ENCODE measurements at regions not wholly inside any gene's neighbourhood (a gene's known extent, or its start where the extent isn't known, plus 50 kb on each side); places are given as distances from the start of the nearest gene placed in this dataset.

- TF ChIP-seq CTCF (IDR thresholded peaks at IDR 0.05) (no peak), POLR2A (IDR thresholded peaks at IDR 0.05) (no peak)
- Histone ChIP-seq H3K27me3 (no peaks in the 10 kb centered on the region), H3K36me3 (no peaks in the 10 kb centered on the region), H3K4me1 (no peaks in the 10 kb centered on the region), H3K4me3 (no peak overlapping the region), H3K9me3 (no peaks in the 10 kb centered on the region), H3K27ac (no peak overlapping the region)
- DNase-seq: no peak
Measured at GRCh38 chr2:66036948-66037347, 398.0 kb upstream of the MEIS1 start.

- no peaks in the 10 kb centered on the region for H3K4me1 ChIP-seq
- H3K27me3 ChIP-seq: no peaks in the 10 kb centered on the region
- no peak overlapping the region for H3K27ac ChIP-seq
- no peaks in the 10 kb centered on the region for H3K9me3 ChIP-seq
- no peak for TF ChIP-seq POLR2A (IDR thresholded peaks at IDR 0.05)
- no peak for TF ChIP-seq CTCF (IDR thresholded peaks at IDR 0.05)
- H3K4me3 ChIP-seq: no peak overlapping the region
- H3K36me3 ChIP-seq: no peaks in the 10 kb centered on the region
- DNase-seq: no peak
Measured at GRCh38 chr2:66034467-66034866, 400.5 kb upstream of the MEIS1 start.

- TF ChIP-seq CTCF (IDR thresholded peaks at IDR 0.05): no peak
- TF ChIP-seq POLR2A (IDR thresholded peaks at IDR 0.05): no peak
- Histone ChIP-seq H3K27me3 (no peaks in the 10 kb centered on the region), H3K4me3 (no peak overlapping the region), H3K4me1 (no peaks in the 10 kb centered on the region), H3K27ac (no peak overlapping the region), H3K9me3 (no peaks in the 10 kb centered on the region), H3K36me3 (no peaks in the 10 kb centered on the region)
- DNase-seq: no peak
Measured at GRCh38 chr2:66032226-66032775, 402.6 kb upstream of the MEIS1 start.

- Histone ChIP-seq H3K4me1 (no peaks in the 10 kb centered on the region), H3K4me3 (no peak overlapping the region), H3K27me3 (no peaks in the 10 kb centered on the region), H3K9me3 (no peaks in the 10 kb centered on the region), H3K27ac (no peak overlapping the region), H3K36me3 (no peaks in the 10 kb centered on the region)
- no peak for DNase-seq
- no peak for TF ChIP-seq POLR2A (IDR thresholded peaks at IDR 0.05)
- TF ChIP-seq CTCF (IDR thresholded peaks at IDR 0.05): no peak
Measured at GRCh38 chr2:66031236-66031635, 403.7 kb upstream of the MEIS1 start.

- no peak for TF ChIP-seq CTCF (IDR thresholded peaks at IDR 0.05)
- no peak for TF ChIP-seq POLR2A (IDR thresholded peaks at IDR 0.05)
- no peaks in the 10 kb centered on the region for H3K4me1 ChIP-seq
- no peaks in the 10 kb centered on the region for H3K36me3 ChIP-seq
- H3K27ac ChIP-seq: no peak overlapping the region
- no peak for DNase-seq
- no peaks in the 10 kb centered on the region for H3K9me3 ChIP-seq
- no peaks in the 10 kb centered on the region for H3K27me3 ChIP-seq
- H3K4me3 ChIP-seq: no peak overlapping the region
Measured at GRCh38 chr2:66030553-66030952, 404.4 kb upstream of the MEIS1 start.

GRCh38 chr2:66024391-66024790 is 410.5 kb upstream of the MEIS1 start:
- no peak overlapping the region for H3K4me3 ChIP-seq
- H3K27me3 ChIP-seq: no peaks in the 10 kb centered on the region
- no peaks in the 10 kb centered on the region for H3K9me3 ChIP-seq
- no peak overlapping the region for H3K27ac ChIP-seq
- no peaks in the 10 kb centered on the region for H3K4me1 ChIP-seq
- TF ChIP-seq CTCF (IDR thresholded peaks at IDR 0.05) (no peak), POLR2A (IDR thresholded peaks at IDR 0.05) (no peak)
- no peak for DNase-seq
- no peaks in the 10 kb centered on the region for H3K36me3 ChIP-seq

Measured in Peyer's patch (tissue), 4 donors.